HepG2 (cell line): ENCODE measurements at regions not wholly inside any gene's neighbourhood (a gene's known extent, or its start where the extent isn't known, plus 50 kb on each side); places are given as distances from the start of the nearest gene placed in this dataset.

Experiments
- BCL6 ChIP-seq: IDR thresholded peaks from 2 replicates; pipeline ENCODE4 v1.6.1; 2016; ENCODE audit warnings: missing genetic modification reagents, missing compliant biosample characterization
- ETV5 ChIP-seq: IDR thresholded peaks from 2 replicates; pipeline ENCODE4 v1.6.1; 2018; ENCODE audit warnings: missing biosample characterization, missing genetic modification reagents, inconsistent platforms, borderline replicate concordance
- HNF4A ChIP-seq: sonication (generic); formaldehyde crosslinking; IDR thresholded peaks from 2 replicates; pipeline ENCODE4 v1.4.0; 2020; ENCODE audit warnings: missing genetic modification reagents
- ISL2 ChIP-seq: sonication (generic); formaldehyde crosslinking; IDR thresholded peaks from 2 replicates; pipeline ENCODE4 v1.5.0; 2020; ENCODE audit warnings: missing genetic modification reagents
- MXD4 ChIP-seq: IDR thresholded peaks from 2 replicates; pipeline ENCODE4 v1.6.1; 2016; ENCODE audit warnings: mild to moderate bottlenecking, missing biosample characterization, missing genetic modification reagents
- SOX5 ChIP-seq: IDR thresholded peaks from 2 replicates; pipeline ENCODE4 v1.6.1; 2016; ENCODE audit warnings: borderline replicate concordance
- SRF ChIP-seq: IDR thresholded peaks from 2 replicates; pipeline ENCODE4 v1.6.1; 2011; ENCODE audit warnings: mild to moderate bottlenecking, low read depth, low read length, moderate library complexity
- TBX2 ChIP-seq: sonication (generic); formaldehyde crosslinking; IDR thresholded peaks from 2 replicates; pipeline ENCODE4 v1.5.0; 2020; ENCODE audit warnings: missing genetic modification reagents, mild to moderate bottlenecking, borderline replicate concordance
- ZFP41 ChIP-seq: sonication (generic); formaldehyde crosslinking; IDR thresholded peaks from 2 replicates; pipeline ENCODE4 v1.4.0; 2020; ENCODE audit warnings: mild to moderate bottlenecking, missing genetic modification reagents, borderline replicate concordance
- ZFY ChIP-seq: sonication (generic); formaldehyde crosslinking; IDR thresholded peaks from 2 replicates; pipeline ENCODE4 v1.4.0; 2020; ENCODE audit warnings: missing genetic modification reagents
- ZNF317 ChIP-seq: sonication (generic); formaldehyde crosslinking; IDR thresholded peaks from 2 replicates; pipeline ENCODE4 v1.5.0; 2020; ENCODE audit warnings: mild to moderate bottlenecking, missing genetic modification reagents
- ZNF747 ChIP-seq: sonication (generic); formaldehyde crosslinking; IDR thresholded peaks from 2 replicates; pipeline ENCODE4 v1.8.1; 2023; ENCODE audit warnings: missing genetic modification reagents, mild to moderate bottlenecking, borderline replicate concordance
- ZNF775 ChIP-seq: sonication (generic); formaldehyde crosslinking; IDR thresholded peaks from 2 replicates; pipeline ENCODE4 v1.4.0; 2020; ENCODE audit warnings: missing genetic modification reagents, mild to moderate bottlenecking, moderate library complexity, borderline replicate concordance
- ZNF816 ChIP-seq: sonication (generic); formaldehyde crosslinking; IDR thresholded peaks from 2 replicates; pipeline ENCODE4 v1.8.0; 2022; ENCODE audit warnings: missing genetic modification reagents, mild to moderate bottlenecking, borderline replicate concordance
- TF ChIP-seq, protein P1 (sequence below): IDR thresholded peaks from 2 replicates; pipeline ENCODE4 v1.6.1; 2018; ENCODE audit warnings: missing genetic modification reagents, mild to moderate bottlenecking, missing compliant biosample characterization
- TF ChIP-seq, protein P2 (sequence below): sonication (generic); formaldehyde crosslinking; IDR thresholded peaks from 2 replicates; pipeline ENCODE4 v1.4.0; 2020; ENCODE audit warnings: mild to moderate bottlenecking, missing genetic modification reagents
- TF ChIP-seq, protein P3 (sequence below): sonication (generic); formaldehyde crosslinking; IDR thresholded peaks from 2 replicates; pipeline ENCODE4 v1.5.1; 2020; ENCODE audit warnings: mild to moderate bottlenecking, missing genetic modification reagents, borderline replicate concordance
- TF ChIP-seq, protein P4 (sequence below): sonication (generic); formaldehyde crosslinking; IDR thresholded peaks from 2 replicates; pipeline ENCODE4 v1.5.0; 2020; ENCODE audit warnings: mild to moderate bottlenecking, missing genetic modification reagents, borderline replicate concordance

DNA sequence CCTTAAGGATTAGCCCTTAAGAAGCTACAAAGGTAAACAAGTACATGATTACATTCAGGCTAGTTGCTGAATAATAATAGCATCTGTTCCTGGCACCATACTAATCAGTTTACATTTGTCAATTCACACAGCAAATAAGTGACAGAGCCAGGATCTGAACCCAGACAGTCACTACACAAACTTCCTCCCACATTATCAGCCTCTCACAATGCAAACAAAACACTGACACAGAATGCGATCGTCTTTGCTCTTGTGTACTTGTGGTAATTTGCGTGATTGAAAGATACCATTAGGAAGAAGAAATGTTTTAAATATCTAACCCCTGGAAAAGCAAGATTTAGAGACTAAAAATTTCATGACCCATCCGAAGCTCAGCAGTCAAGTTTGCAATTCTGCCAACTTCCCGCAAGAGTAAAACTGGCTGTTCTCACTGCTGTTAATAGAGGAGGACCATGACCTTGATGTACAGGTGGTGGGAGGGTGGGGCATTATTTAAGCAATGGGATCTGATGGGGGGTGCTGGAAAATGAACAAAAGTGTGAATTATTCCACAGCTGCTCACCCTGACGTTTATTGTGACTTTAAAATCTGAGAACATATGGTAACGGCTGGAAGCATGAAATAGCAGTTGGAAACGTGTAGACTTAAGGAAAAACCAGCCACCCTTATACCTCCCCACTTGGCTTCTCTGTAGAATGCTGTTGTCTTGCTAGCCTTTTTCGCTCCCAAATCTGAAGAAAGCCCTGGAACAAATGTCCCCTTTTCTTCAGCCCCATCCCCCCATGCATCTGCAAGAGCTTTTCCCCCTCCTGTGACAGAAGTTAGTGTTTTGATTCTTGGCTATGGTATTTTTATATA, 95.3 kb upstream of the ARMC2 start (continued):
- TF ChIP-seq MXD4 (CRISPR knock-in tag) (no peak), ZNF317 (CRISPR knock-in tag) (peak; percentile 38; the same call in 1 of the 2 replicates), ISL2 (CRISPR knock-in tag) (peak; percentile 67; the same call in 1 of the 2 replicates), ZFY (CRISPR knock-in tag) (0 out of 2 replicates have a peak, but pooled peaks have one; percentile 11), TBX2 (CRISPR knock-in tag) (peak; percentile 77; the same call in 1 of the 2 replicates), ZNF775 (CRISPR knock-in tag) (no peak), SOX5 (CRISPR knock-in tag) (peak; percentile 51; the same call in 1 of the 2 replicates), SRF (no peak), HNF4A (CRISPR knock-in tag) (peak; percentile 48), ZNF816 (CRISPR knock-in tag) (no peak), ETV5 (CRISPR knock-in tag) (peak; percentile 74; the same call in 1 of the 2 replicates), ZFP41 (CRISPR knock-in tag) (no peak), ZNF747 (CRISPR knock-in tag) (peak; percentile 17; the same call in 1 of the 2 replicates), BCL6 (CRISPR knock-in tag) (peak; percentile 53)
- TF ChIP-seq, protein P1, sequence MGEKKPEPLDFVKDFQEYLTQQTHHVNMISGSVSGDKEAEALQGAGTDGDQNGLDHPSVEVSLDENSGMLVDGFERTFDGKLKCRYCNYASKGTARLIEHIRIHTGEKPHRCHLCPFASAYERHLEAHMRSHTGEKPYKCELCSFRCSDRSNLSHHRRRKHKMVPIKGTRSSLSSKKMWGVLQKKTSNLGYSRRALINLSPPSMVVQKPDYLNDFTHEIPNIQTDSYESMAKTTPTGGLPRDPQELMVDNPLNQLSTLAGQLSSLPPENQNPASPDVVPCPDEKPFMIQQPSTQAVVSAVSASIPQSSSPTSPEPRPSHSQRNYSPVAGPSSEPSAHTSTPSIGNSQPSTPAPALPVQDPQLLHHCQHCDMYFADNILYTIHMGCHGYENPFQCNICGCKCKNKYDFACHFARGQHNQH (CRISPR knock-in tag) = peak; percentile 30; the same call in 1 of the 2 replicates
- TF ChIP-seq, protein P2, sequence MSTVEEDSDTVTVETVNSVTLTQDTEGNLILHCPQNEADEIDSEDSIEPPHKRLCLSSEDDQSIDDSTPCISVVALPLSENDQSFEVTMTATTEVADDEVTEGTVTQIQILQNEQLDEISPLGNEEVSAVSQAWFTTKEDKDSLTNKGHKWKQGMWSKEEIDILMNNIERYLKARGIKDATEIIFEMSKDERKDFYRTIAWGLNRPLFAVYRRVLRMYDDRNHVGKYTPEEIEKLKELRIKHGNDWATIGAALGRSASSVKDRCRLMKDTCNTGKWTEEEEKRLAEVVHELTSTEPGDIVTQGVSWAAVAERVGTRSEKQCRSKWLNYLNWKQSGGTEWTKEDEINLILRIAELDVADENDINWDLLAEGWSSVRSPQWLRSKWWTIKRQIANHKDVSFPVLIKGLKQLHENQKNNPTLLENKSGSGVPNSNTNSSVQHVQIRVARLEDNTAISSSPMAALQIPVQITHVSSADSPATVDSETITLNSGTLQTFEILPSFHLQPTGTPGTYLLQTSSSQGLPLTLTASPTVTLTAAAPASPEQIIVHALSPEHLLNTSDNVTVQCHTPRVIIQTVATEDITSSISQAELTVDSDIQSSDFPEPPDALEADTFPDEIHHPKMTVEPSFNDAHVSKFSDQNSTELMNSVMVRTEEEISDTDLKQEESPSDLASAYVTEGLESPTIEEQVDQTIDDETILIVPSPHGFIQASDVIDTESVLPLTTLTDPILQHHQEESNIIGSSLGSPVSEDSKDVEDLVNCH (CRISPR knock-in tag) = no peak
- TF ChIP-seq, protein P3, sequence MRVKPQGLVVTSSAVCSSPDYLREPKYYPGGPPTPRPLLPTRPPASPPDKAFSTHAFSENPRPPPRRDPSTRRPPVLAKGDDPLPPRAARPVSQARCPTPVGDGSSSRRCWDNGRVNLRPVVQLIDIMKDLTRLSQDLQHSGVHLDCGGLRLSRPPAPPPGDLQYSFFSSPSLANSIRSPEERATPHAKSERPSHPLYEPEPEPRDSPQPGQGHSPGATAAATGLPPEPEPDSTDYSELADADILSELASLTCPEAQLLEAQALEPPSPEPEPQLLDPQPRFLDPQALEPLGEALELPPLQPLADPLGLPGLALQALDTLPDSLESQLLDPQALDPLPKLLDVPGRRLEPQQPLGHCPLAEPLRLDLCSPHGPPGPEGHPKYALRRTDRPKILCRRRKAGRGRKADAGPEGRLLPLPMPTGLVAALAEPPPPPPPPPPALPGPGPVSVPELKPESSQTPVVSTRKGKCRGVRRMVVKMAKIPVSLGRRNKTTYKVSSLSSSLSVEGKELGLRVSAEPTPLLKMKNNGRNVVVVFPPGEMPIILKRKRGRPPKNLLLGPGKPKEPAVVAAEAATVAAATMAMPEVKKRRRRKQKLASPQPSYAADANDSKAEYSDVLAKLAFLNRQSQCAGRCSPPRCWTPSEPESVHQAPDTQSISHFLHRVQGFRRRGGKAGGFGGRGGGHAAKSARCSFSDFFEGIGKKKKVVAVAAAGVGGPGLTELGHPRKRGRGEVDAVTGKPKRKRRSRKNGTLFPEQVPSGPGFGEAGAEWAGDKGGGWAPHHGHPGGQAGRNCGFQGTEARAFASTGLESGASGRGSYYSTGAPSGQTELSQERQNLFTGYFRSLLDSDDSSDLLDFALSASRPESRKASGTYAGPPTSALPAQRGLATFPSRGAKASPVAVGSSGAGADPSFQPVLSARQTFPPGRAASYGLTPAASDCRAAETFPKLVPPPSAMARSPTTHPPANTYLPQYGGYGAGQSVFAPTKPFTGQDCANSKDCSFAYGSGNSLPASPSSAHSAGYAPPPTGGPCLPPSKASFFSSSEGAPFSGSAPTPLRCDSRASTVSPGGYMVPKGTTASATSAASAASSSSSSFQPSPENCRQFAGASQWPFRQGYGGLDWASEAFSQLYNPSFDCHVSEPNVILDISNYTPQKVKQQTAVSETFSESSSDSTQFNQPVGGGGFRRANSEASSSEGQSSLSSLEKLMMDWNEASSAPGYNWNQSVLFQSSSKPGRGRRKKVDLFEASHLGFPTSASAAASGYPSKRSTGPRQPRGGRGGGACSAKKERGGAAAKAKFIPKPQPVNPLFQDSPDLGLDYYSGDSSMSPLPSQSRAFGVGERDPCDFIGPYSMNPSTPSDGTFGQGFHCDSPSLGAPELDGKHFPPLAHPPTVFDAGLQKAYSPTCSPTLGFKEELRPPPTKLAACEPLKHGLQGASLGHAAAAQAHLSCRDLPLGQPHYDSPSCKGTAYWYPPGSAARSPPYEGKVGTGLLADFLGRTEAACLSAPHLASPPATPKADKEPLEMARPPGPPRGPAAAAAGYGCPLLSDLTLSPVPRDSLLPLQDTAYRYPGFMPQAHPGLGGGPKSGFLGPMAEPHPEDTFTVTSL = peak; percentile 73; the same call in 1 of the 2 replicates
- TF ChIP-seq, protein P4, sequence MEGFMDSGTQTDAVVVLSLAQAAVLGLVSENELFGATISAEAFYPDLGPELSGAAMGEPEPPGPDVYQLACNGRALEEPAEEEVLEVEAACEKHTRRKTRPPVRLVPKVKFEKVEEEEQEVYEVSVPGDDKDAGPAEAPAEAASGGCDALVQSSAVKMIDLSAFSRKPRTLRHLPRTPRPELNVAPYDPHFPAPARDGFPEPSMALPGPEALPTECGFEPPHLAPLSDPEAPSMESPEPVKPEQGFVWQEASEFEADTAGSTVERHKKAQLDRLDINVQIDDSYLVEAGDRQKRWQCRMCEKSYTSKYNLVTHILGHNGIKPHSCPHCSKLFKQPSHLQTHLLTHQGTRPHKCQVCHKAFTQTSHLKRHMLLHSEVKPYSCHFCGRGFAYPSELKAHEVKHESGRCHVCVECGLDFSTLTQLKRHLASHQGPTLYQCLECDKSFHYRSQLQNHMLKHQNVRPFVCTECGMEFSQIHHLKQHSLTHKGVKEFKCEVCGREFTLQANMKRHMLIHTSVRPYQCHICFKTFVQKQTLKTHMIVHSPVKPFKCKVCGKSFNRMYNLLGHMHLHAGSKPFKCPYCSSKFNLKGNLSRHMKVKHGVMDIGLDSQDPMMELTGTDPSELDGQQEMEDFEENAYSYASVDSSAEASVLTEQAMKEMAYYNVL (CRISPR knock-in tag) = no peak
